ENCODE measurements at regions not wholly inside any gene's neighbourhood (a gene's known extent, or its start where the extent isn't known, plus 50 kb on each side); places are given as distances from the start of the nearest gene placed in this dataset.
"Not testable (repeated sequence)": the region's sequence is repeated elsewhere in the genome, so short reads cannot be mapped to it uniquely, and the experiment has no call there.

DNA sequence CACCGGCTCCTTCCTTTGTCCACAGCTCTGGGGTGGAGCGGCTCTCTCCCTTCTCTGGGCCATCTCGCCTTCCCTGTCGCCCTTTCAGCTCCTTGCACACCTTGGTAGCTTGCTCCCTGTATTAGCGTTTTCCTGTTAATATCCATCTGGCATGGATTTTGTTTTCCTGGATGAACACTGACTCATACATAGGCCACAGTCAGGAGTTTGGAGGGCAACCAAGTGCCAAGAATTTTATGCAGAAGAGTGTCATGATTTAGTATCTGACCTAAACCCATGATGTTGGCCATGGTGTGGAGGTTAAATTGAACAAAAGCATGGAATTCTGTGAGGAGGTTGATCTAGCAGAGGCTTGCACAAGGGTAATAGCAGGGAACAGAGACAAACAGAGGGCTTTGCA, 180.9 kb downstream of the AIPL1 start:
- DNase-seq, result no peak

DNA sequence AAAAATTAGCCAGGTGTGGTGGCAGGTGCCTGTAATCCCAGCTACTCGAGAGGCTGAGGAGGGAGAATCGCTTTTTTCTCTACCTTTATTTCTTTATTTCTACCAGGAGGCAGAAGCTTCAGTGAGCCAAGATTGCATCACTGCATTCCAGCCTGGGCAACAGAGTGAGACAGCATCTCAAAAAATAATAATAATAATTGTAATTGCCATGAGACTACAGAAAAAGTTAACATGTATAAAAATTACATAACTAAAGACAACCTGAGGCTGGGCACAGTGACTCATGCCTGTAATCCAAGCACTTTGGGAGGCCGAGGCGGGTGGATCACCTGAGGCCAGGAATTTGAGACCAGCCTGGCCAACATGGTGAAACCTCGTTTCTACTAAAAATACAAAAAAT, 181.5 kb downstream of the WSCD1 start:
- not testable (repeated sequence) for DNase-seq

DNA sequence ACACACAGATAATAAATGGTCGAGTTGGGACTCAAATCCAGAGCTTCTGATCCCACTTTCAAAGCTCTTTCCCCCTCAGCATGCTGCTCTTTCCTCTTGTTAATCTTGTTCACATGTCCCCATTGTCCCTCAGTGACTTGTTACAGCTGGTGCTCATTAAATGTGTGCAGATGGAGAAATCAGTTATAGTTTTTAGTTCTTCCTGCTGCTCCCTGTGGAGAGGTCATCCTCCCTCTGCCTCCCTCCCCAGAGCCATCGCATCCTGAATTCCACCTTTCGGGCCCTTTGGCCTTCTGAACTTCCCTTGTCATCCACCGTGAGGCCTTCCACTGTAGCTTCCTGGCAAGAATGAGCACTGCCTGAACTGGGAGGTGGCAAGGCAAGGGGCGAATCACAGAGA, 179.6 kb downstream of the WSCD1 start:
- no peak for DNase-seq

DNA sequence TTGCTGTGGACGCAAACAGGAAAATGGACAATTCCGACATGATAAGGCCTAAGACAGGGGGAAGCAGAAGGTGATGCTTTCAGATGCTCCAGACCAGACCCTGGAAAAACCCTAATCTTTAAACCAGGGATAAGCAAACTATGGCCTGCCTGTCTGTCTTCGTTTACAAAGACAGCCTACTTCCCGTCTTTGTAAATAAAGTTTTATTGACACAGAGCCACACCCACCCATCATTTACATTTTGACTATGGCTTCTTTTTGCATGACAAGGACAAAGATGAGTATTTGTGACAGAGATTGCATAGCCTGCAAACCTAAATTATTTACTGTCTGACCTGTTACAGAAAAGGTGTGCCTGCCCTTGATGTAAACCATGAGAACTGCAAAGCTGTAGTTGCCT, 177.9 kb downstream of the WSCD1 start:
- no peak for DNase-seq

DNA sequence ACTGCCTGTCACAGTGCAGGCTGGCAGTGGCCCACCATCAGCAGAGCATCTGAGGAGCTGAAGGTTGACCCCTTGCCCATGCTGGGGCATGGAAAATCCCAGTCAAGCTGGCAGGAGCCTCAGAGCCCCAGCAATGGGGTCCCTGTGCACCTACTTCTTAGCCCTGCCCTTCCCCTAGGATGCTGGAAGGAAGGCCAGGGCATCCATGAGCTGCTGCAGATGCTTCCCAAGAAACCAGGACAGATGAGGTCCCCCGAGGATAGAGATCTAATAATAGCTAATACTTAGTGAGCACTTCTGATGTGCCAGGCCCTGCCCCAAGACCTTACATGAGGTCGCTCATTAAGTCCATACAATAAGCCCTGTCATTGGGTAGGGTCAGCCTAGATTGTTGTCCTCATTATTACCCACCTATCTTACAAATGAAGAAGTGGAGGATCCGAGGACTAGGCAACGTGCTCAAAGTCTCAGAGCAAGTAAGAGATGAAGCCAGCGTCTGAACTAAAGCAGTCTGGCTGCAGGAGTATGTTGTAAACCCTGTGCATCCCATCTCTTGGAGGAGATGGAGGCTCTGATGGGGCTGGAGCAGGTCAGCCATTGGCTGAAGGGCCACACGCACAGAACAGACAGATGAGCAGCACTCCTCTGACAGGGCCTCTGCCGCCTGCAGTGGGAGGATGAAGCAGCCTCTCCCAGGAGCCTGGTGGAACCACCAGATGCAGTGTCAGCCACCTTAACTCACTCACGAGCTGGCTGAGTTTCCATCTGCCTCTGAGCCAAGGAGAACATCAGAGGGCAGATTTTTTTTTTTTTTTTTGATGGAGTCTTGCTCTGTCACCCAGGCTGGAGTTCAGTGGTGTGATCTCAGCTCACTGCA, 175.4 kb downstream of the WSCD1 start:
- DNase-seq, result no peak

DNA sequence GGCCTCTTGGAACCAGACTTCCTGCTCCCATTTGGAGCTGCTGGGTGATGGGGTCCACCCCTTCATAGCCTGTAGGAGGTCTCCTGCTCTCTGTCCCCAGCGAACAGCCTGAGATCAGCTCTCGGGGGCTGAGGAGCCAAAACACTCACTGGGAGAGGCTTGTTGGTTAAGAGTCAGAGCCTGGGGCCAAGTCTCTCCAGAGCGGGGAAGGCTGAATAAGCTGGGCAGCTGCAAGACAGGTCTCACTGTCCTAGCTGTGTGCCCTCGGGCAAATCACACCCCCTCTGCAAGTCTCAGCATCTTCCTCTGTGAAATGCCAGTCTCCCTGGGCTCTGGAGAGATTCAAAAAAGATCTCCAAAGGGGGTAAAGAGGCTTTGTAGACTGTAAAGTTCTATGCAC, 174.6 kb downstream of the WSCD1 start:
- no peak for DNase-seq

DNA sequence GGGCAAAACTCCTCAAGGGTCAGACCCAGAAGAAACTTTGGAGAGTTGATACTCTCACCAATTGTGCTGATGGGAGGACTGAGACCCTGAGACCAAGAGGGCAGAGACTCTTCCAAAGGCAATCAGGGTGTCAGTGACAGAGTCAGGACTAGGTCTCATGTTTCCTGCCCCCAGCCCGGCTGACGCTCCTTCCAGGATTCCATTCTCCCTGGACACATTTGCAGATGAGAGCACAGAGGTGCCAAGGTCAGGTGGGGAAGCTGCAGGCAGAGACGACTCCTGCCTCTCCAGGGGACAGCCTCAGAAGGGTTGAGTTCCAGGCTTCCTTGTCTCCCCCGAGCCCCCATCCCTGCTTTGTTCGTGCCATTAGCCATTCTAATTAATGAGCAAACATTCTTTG, 174.1 kb downstream of the WSCD1 start:
- DNase-seq, result no peak

DNA sequence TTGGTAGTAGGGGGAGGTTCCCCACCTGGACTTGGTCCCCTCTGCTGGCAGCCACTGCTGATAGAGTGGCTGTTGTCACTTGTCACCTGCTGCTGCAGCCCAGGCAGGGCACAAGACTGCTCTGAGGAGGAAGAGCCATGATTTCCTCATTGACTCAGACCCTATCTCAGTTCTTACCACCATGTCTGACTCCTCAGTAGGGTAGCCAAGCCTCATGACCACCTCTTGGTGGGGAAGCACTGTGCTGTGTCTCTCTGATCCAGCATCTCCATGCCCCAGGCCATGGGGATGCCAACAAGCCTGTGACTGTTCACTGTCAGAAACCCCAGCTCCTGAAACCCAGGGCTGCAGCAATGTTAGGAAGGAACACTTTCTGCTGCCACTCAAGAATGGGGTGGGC, 173.0 kb downstream of the WSCD1 start:
- DNase-seq, result no peak

DNA sequence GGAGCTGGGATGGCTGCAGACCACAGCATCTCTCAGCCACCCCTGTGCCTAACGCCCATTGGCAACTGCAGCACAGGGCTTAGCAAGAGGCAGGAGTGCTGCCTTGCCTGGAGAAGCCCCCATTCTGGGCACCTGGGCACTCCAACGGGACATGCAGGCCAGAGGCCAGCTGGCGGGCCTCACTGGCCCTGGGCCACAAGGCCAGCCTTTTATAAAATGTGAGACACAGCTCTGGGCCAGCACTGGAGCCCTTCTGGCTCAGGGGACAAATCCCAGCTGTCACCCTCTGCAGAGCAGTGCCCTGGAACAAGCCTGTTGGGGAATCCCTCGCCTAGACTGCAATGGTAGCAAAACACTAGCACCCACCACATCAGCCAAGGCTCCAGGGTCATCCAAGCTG, 171.8 kb downstream of the WSCD1 start:
- no peak for DNase-seq

DNA sequence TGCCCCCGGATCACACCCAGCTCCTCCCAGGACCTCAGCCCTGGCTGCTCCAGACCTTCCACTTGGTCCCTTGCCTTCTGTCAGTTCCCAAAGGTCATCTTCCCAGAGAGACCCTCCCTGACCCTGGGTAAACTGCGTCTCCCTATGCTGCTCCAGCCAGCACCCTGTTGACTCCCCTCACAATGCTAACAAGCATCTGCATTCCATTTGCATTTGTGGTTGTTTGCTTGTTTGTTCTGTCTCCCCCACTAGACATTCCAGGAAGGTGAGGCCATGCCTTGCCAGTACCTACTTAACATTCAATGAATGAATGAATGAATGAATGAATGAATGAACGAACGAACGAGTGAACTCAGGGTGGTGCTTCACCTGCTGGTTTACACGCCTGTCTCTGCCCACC, 171.2 kb downstream of the WSCD1 start:
- no peak for DNase-seq

DNA sequence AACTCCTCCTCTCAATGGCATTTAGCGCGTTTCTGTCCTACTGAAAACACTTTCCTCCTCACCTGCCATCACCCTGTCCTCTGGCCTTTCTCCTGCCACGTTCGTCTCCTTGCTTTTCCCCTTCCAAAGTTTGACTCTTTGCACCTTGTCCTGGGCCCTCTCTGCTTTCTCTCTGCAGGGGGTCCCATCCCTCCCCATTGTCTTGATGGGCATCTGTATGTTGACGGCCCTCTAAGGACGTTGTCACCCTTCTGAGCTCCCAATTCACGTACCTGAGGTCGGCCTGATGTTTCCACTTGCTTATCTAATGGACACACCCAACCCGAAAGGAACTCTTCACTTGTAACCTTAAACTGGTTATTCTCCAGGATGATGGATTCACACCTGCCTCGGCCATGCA, 170.4 kb downstream of the WSCD1 start:
- DNase-seq, result no peak

DNA sequence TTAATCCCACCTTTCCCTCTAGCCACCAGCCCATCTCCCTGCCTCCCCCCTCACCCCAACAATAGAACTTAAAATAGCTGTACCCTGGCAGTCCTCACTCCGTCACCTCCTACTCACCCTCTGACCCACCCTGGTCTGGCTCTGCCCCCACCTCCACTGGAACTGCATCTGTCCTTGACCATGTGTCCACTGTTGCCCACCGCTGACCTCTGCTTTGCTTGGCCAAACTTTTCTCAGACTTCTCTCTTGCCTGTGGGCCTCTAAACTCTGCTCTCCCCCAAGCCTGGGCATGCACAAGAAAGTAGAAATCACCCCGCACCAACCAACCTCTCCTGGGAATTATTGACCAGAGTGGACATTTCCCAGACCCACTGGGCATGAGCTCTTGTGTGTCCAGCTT, 169.8 kb downstream of the WSCD1 start:
- no peak for DNase-seq

DNA sequence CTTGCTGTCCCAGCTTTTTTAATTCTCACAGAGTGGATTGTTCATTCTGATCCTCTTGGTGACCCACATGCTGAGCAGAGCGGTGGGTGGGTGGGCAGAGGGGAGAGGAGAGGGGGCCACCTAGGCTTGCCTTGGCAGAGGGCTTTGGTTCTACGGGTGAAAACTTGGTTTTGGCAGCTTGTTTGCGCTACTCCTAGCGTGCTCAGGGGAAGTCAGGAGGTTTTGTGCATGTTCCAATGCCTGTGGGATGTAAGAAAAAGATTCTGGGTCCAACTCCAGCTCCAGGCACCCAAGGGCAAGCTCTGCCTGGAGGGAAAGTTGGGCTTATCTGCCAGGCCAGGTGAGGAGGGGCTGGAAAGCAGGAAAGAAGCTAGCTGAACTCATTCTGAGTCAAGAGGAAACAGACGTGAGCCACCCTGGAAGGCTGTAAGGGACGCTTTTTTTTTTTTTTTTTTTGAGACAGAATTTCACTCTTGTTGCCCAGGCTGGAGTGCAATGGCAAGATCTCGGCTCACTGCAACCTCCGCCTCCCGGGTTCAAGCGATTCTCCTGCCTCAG, 169.1 kb downstream of the WSCD1 start:
- no peak for DNase-seq

DNA sequence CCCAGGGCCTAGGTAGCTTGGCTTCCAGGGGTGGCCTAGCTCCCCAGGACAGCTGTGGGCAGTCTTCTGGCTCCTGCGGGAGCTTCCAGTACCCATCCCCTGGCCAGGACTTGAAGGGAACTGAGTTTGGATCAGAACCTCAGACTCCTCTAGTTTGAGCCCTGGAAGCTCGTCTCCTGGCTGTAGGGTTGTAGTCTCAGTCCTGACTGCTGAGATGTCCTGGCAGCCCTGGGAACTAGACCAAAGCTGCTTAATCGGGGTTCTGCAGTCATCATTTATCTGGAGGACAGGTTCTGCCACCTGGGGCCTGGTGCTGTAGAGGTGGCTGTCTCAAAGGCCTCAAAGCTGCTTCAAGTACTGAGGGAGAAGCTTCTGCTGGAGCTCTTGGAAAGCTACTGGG, 163.7 kb downstream of the WSCD1 start:
- DNase-seq, result no peak

DNA sequence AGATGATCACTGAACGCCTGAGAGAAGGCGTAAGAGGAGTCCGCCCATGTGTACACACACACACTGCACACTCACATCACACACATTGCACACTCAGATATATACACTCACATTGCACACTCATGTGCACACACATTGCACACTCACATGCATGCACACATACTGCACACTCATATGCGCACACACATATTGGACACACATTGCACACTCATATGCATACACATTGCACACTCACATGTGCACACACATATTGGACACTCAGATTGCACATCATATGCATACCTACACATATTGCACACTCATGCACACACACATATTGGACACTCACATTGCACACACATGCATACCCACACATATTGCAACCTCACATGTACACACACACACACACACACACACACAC, 163.2 kb downstream of the WSCD1 start:
- no peak for DNase-seq

DNA sequence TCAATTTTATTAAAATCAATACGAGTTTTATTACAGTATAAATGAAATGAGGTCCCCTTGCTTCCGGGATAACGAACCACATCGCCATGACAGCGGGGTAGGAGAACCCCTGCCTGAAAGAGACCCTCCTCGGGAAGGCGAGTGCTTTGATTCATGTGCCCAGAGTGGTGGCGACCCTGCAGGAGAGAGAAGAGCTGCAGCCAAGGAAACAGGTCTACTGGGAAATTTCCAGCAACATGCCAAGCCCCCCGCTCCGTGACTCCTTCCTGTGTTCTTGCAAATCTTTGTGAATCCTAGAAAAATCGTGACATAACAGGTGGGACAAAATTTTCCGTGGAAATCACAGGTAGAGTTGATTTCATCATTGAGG, 162.5 kb downstream of the WSCD1 start:
- no peak for DNase-seq

DNA sequence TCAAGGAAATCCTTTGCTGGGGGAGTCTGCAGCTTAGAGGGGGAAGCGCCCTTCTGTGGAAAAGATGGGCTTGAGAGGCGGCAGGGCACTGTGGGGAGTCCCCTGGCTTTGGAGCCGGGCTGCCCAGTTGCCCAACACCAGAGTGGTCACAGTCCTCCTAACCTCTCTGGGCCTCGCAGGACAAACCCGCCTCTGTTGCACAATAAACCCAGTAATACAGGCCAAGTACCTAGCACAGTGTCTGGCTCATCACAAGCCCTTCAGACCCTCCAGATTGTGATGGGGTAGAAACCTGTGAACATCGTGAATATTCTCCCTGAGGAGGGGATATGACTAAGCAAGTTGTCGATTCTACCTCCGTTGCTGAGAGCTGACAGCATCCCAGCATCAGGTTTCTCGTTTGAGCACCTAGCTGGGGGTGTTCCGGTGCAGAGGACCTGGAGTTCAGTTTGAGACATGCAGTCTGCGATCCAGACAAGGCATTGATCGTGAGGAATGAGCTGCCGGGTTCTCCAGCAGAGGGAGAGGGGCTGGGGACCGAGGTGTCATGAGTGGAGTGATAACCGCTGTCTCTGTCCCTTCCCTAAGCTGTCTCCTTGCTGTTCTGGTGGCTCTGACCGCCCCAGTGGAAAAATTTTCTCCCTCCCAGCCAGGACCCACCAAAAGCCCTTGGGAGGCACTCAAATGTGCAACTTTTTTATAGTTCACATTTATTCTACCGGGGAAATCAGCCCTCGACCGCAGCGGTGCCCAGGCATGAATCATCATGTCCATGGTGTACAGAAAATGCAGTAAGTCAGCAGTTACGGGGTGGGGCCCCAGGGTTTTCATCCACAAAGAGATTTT, 161.9 kb downstream of the WSCD1 start:
- no peak for DNase-seq

DNA sequence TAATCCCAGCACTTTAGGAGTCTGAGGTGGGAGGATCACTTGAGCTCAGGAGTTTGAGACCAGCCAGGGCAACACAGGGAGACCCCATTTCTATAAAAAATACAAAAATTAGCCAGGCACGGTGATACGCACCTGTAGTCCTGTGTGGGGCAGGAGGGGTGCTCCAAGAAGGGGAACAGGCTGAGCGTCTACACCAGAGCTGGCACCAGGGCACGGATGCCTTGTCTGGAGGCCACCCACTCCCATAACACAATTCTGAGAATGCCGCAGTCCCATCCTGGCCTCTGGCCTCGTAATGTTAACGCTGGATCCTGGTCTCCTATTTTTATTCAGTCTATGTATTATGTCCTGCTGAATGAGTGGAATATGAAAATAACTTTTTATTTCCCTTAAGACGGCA, 161.3 kb downstream of the WSCD1 start:
- DNase-seq, result no peak

DNA sequence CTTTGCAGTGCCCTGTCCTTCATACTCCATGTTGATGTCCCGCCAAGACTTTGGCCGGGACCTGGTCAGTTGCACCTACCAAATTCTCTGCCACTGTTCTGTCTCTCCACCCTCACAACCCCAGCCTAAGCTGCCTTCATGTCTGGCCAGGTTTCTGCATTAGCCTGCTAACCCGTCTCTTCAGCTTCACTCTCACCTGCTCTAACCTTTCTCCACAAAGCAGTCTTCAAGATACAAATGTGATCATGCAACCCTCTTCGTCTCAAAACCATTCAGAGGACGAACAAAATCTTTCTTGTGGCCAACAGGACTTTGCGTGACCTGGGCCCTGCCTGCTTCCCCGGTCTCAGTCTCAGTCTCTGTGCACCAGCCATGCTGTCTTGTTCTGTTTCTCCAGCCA, 148.2 kb downstream of the WSCD1 start:
- no peak for DNase-seq

DNA sequence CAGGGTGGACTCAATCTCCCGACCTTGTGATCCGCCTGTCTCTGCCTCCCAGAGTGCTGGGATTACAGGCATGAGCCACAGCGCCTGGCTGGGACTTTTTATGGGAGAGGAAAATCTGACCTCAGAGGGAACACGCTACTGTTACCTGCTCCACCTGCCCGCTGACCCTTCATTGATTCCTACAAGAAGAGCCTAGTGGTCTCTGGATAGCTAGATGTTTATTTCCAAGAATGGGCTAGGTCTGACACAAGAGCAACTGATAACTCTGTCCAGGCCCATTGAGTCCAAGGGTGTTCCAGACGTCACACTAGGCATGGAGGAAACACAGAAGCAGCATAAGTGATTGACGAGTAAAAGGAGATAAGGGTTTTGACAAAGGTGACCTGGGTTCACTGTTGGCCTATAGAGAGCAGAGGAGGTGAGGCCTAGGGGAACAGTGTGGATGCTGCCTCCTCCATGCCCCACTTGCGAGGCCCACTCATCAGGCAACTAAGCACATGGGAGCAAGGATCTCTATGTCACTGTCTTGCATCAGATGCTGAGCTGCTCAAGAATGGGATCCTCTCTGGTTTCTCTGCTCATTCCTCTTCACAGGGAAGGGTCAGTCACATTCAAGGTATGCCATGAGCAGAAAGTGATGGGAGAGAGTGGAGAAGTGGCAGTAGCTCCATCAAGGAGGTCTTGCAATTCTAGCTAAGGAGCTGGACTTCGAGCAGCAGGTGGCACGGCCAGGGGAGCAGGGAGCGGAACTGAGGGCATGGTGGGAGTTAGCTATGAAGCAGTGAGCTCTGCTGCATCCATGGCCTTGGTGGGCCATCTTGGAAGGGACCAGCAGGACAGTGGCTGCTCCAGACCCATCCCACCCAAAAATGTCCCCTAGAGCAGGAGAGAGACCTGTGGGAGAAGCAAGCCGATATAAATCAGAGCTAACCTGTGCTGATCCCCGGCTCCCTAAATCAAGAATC, 145.2 kb downstream of the WSCD1 start:
- no peak for DNase-seq

DNA sequence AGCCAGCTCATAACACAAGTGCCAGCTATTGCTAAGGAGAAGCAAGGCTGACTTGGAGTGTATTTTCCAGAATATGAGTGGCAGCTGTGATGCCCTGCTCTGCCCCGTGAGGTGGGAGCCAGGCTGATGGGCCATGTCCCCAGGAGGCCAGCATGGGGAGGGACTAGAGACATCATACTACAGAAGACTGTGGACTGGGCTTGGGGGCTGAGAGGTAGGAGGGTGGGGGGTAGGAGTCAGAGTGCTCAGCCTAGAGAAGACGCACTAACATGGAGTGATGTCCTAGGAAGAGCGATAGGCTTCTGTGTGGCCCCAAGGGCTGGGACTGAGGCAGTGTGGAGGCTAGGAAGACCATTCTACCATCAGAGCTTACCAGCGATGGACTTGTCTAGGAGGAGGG, 143.7 kb downstream of the WSCD1 start:
- DNase-seq, result no peak

DNA sequence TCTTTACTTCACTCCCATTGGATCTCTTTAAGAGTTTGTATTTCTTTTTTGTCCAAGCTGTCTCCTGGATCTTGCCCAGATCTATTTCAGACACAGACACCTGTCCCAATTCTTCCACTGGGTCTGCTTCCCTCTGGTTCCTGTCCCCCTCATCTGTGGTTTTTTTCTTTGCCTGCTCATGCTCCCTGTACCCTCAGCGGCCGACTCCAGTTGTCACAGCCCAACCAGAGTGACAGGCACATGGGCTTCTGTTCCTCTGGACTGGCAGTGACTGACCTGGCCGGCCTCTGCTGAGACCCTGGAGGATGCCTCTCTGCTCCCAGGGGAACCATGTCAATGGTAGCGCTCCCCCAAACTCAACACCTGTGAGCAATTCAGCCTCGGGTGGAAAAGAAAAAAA, 142.6 kb downstream of the WSCD1 start:
- DNase-seq, result no peak

DNA sequence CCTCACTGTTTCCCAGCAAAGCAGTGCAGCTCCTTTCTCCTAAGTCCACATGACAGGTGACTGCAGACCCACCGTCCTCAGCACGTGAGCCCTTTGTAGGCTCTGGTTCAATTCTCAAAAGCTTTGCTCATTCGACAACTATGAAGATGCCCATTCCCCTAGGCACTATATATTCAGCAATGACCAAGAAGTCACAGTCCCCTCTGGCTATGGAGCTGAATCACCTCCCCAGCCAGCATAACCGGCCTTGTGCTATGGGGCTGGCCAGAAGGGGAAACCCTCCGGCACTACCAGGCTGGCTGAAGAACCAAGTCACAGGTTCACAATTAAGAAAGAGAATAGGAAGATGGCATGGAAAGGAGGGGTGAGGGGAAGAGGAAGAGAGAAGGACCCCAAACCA, 139.7 kb downstream of the WSCD1 start:
- no peak for DNase-seq

All from NCI-H187 (cell line).